Lower leg skin (tissue), 3 donors: ENCODE measurements at regions not wholly inside any gene's neighbourhood (a gene's known extent, or its start where the extent isn't known, plus 50 kb on each side); places are given as distances from the start of the nearest gene placed in this dataset.

Experiments
- CTCF ChIP-seq, 3 donors: fragments of 450-650 bp; IDR thresholded peaks; one replicate each; pipeline ENCODE4 v1.5.1; 2016; ENCODE audit warnings: antibody characterized with exemption in 3 of 3, mild to moderate bottlenecking in 3 of 3, moderate library complexity in 2 of 3
- POLR2A ChIP-seq, 2 donors: fragments of 450-650 bp; IDR thresholded peaks; one replicate each; pipeline ENCODE4 v1.6.1; 2016 to 2017; ENCODE audit warnings: antibody characterized with exemption in 2 of 2, mild to moderate bottlenecking in 1 of 2, moderate library complexity in 1 of 2

GRCh38 chr12:105947906-105948305, 190.8 kb downstream of the NUAK1 start:
- TF ChIP-seq CTCF (IDR thresholded peaks at IDR 0.05) (no peak), POLR2A (IDR thresholded peaks at IDR 0.05) (no peak)
